NCI-H524 (cell line): ENCODE measurements at regions not wholly inside any gene's neighbourhood (a gene's known extent, or its start where the extent isn't known, plus 50 kb on each side); places are given as distances from the start of the nearest gene placed in this dataset.

Experiments used
- DNase-seq, 2 experiments: peaks; one replicate each; lab custom pipeline; 2025; lab: John Stamatoyannopoulos, UW

GRCh38 chr11:96607864-96608558 lies 218.2 kb downstream of the JRKL start:
- no peak for DNase-seq

- no peak for DNase-seq
Observed at GRCh38 chr11:96614101-96614500, 224.3 kb downstream of the JRKL start.

GRCh38 chr11:96614846-96615245 lies 225.0 kb downstream of the JRKL start:
- peak; percentile 97 to 99 for DNase-seq

- DNase-seq: no peak
Observed at GRCh38 chr11:96620464-96621044, 230.7 kb downstream of the JRKL start.

- DNase-seq: no peak
Observed at GRCh38 chr11:96621161-96621560, 231.3 kb downstream of the JRKL start.

GRCh38 chr11:96622026-96622634 lies 232.3 kb downstream of the JRKL start:
- no peak for DNase-seq

GRCh38 chr11:96624126-96624525 lies 234.3 kb downstream of the JRKL start:
- DNase-seq: no peak

GRCh38 chr11:96627376-96627775 lies 237.6 kb downstream of the JRKL start:
- no peak for DNase-seq

GRCh38 chr11:96635655-96636054 lies 245.8 kb downstream of the JRKL start:
- no peak for DNase-seq

GRCh38 chr11:96641261-96641660 lies 251.4 kb downstream of the JRKL start:
- DNase-seq: no peak

GRCh38 chr11:96642583-96642982 lies 252.8 kb downstream of the JRKL start:
- no peak for DNase-seq

GRCh38 chr11:96643173-96643572 lies 253.4 kb downstream of the JRKL start:
- no peak for DNase-seq

GRCh38 chr11:96647621-96648020 lies 257.8 kb downstream of the JRKL start:
- no peak for DNase-seq

- no peak for DNase-seq
Observed at GRCh38 chr11:96648991-96649390, 259.2 kb downstream of the JRKL start.

- DNase-seq: no peak
Observed at GRCh38 chr11:96652516-96652915, 262.7 kb downstream of the JRKL start.

- DNase-seq: no peak
Observed at GRCh38 chr11:96655474-96655873, 265.7 kb downstream of the JRKL start.

- DNase-seq: peak in 1 of 2 experiments; percentile 11
Observed at GRCh38 chr11:96658436-96658835, 268.6 kb downstream of the JRKL start.

GRCh38 chr11:96664110-96664509 lies 274.3 kb downstream of the JRKL start:
- DNase-seq: peak in 1 of 2 experiments; percentile 48

- peak in 1 of 2 experiments; percentile 34 for DNase-seq
Observed at GRCh38 chr11:96680211-96681018, 290.6 kb downstream of the JRKL start.

- peak in 1 of 2 experiments; percentile 13 for DNase-seq
Observed at GRCh38 chr11:96681019-96681716, 291.4 kb downstream of the JRKL start.

- DNase-seq: no peak
Observed at GRCh38 chr11:96694338-96694737, 304.5 kb downstream of the JRKL start.

GRCh38 chr11:96696731-96697130 lies 306.9 kb downstream of the JRKL start:
- DNase-seq: no peak
